ENCODE measurements at regions not wholly inside any gene's neighbourhood (a gene's known extent, or its start where the extent isn't known, plus 50 kb on each side); places are given as distances from the start of the nearest gene placed in this dataset.
"Not testable (repeated sequence)": the region's sequence is repeated elsewhere in the genome, so short reads cannot be mapped to it uniquely, and the experiment has no call there.

GRCh38 chr7:106713452-106713851 is 52.5 kb upstream of the CCDC71L start:
- DNase-seq: not testable (repeated sequence)

DNA sequence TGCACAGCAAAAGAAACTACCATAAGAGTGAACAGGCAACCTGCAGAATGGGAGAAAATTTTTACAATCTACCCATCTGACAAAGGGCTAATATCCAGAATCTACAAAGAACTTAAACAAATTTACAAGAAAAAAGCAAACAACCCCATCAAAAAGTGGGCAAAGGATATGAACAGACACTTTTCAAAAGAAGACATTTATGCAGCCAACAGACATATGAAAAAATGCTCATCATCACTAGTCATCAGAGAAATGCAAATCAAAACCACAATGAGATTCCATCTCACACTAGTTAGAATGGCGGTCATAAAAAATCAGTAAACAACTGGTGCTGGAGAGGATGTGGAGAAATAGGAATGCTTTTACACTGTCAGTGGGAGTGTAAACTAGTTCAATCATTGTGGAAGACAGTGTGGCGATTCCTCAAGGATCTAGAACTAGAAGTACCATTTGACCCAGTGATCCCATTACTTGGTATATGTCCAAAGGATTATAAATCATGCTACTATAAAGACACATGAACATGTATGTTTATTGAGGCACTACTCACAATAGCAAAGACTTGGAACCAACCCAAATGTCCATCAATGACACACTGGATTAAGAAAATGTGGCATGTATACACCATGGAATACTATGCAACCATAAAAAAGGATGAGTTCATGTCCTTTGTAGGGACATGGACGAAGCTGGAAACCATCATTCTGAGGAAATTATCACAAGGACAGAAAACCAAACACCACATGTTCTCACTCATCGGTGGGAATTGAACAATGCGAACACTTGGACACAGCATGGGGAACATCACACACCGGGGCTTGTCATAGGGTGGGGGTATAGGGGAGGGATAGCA is 53.9 kb upstream of the CCDC71L start:
- not testable (repeated sequence) for DNase-seq

- no peak for DNase-seq
These were observed 54.8 kb upstream of the CCDC71L start for GRCh38 chr7:106715730-106716129.

DNA sequence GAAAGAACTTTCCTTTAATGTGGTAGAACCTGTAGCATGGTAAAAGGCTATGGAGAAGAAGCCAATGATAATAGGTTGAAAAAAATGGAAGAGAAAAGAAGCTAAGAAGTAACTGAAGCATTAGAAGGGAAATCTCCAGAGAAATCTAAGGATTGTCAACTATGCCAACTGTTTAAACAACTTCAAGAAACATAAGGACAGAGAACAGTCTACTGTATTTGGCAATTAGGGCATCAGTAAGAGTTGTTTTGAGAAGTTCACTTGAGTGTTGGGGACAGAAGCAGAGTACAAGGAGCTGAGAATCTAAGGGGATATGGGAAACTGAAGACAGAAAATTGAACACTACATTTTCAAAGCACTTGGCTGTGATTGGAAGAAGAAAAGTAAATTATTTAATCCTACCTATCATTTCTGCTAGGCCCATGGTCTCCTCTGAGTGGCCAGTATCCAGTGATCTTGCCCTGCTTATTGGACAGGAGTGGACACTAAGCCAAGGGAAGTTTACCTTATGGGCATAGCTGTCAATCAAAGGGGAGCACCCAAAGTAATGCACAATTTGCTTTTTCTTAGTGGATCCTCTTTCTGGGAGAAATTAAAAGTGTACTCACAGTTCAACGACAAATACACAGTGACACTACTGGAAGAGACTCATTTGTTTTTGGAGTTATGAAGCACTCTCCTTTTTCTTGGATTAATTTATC is 56.4 kb upstream of the CCDC71L start:
- DNase-seq: no peak

- DNase-seq: peak; percentile 85
These were observed 57.3 kb upstream of the CCDC71L start for GRCh38 chr7:106717955-106718871.

DNA sequence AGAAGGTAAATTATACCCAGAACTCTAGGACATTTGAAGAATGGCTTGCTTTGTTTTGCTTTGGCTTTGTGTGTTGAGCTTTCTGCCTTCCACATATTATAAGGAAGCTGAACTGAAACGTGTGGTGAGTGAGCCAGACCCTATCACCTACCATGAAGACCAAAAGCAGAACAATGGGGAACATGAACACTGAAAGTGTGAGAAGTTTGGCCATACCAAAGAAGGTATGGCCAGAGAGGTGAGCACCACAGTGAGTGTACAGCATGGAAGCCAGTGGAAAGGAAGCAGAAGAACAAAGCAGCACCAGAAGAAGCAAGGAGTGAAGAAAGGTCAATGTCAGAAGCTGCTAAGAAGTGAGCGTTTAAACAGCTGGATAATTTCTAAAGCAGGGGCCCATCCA is 59.7 kb upstream of the CCDC71L start:
- DNase-seq: no peak

DNA sequence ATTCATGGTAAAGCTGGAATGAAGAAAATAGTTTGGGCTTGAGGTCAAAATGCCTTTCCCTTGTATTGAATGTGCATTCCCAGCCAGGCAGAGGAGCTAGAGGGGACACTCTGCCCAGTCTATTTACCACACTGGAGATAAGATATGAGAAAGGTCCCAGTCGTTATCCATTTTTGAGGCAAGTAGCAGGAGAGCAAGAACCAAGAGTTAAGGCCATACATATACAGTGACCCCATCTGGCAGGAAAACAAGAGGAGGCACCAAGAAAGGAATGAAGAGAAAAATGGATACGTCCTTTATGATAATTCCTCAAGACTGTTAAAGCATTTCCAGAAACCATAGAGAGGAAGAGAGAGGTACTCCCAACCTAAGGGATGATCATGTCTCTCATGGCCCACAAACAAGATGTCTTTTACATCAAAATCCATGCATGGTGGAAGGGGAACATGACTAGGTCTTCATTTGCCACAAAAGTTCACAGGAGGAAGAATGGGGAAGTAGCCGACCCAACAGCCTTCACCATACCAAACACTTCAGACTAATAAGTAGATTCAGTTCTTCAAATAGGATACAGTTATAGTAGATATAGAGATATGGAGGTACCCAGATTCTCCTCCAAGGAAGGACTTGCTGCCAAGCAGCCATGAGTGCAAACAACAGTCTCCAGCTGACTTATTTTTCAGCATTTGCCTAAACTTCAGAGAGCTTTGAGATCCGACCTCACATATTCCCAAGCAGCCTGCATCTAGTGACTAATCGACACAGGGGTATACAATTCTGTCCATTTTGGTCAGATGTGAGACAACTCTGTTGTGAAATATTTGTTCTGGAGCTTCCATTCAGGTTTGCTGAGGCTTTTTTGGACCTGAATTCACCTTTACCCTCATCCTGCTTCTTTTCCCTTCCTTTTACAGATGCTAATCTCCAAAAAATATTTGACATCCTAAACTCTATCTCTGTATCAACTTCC is 61.1 kb upstream of the CCDC71L start:
- no peak for DNase-seq

GRCh38 chr7:106723398-106723797 is 62.4 kb upstream of the CCDC71L start:
- DNase-seq: peak; percentile 15

- DNase-seq: peak; percentile 40
These were observed 68.9 kb upstream of the CCDC71L start for GRCh38 chr7:106729720-106730385.

DNA sequence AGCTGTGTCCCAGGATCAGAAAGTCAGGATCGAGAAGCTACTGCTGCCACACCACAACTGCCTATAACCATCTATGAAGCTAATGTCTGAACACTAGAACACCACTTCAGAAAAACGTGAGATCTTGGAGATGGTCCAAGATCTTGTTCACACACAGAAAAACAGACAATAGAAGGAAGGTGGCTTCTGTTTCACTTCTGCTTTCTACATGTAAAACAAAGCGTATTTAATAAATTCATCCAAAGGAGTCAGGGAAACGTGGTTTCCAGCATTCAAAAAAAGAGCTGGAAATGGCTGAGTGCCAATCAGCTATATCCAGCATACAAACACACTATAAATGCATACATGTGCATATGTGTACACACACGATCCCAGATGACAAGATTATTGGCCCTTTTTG is 70.2 kb upstream of the CCDC71L start:
- no peak for DNase-seq

- no peak for DNase-seq
These were observed 70.9 kb upstream of the CCDC71L start for GRCh38 chr7:106731646-106732444.

DNA sequence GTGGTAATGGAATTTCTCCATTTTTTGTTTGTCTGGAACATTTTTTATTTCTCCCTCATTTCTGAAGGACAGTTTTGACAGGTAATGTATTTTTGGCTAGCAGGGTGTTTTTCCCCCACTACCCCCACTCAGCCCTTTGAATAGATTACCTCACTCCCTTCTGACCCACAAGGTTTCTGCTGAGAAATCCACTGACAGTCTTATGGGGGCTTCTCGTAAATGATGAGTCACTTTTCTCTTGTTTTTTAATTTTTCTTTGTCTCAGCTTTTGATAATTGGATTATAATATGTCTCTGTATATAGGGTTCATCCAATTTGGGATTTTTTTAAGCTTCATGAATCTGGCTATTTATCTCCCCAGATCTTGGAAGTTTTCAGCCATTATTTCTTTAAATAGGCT is 74.7 kb upstream of the CCDC71L start:
- DNase-seq: no peak

DNA sequence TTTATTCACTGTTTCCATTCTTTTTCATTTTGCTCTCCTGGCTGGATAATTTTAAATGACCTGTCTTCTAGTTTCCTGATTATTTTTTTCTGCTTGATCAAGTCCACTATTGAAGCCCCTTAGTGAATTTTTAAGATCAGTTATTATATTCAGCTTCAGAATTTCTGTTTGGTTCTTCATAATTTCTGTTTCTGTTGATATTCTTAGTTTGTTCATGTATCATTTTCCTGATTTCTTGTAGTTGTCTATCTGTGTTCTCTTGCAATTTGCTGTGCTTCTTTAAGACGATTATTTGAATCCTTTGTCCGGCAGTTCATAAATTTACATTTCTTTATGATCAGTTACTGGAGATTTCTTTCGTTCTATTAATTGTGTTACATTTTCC is 75.2 kb upstream of the CCDC71L start:
- no peak for DNase-seq

GRCh38 chr7:106736508-106737201 is 75.7 kb upstream of the CCDC71L start:
- DNase-seq: peak; percentile 50

GRCh38 chr7:106737202-106737562 is 76.2 kb upstream of the CCDC71L start:
- no peak for DNase-seq

- no peak for DNase-seq
These were observed 79.8 kb upstream of the CCDC71L start for GRCh38 chr7:106740806-106741205.

DNA sequence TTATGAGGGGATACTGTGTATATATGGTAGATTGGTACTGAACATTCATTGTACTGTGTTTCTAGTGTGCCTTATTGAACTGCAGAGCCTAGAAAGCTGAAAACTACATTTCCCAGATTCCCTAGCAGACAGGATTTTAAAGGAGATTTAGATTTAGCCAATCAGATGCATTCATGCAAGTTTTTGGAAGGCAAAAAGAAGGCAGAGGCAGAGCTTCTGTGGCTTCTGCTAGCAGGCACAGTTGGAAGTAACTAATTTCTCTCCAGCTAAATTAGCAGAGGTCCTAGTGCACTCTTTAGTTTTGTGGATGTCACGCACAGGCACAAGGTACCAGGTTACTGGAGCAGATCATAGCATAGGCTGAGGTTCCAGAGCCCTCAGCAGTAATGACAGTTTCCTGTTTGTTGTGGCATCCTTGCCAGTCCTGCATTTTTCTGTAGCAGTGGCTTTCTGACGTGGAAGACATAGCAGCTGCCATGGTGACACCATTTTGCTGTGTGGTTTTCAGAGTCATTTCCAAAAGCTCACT is 83.7 kb upstream of the CCDC71L start:
- DNase-seq: no peak

DNA sequence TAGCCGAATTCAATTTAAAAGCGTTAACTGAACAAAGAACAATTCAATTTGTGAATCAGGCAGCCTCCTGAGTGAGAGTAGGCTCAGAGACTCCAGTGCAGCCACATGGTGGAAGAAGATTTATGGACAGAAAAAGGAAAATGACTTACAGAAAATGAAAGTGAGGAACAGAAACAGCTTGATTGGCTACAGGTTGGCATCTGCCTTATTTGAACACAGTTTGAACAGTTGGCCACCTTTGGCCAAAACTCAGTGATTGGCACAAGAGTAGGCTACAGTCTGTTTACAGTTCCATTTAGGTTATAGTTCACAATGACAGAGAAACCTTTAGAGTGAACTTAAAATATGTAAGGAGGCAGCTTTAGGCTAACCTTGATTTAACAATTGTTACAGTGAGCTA is 86.3 kb upstream of the CCDC71L start:
- not testable (repeated sequence) for DNase-seq

GRCh38 chr7:106747804-106748203 is 86.8 kb upstream of the CCDC71L start:
- no peak for DNase-seq

DNA sequence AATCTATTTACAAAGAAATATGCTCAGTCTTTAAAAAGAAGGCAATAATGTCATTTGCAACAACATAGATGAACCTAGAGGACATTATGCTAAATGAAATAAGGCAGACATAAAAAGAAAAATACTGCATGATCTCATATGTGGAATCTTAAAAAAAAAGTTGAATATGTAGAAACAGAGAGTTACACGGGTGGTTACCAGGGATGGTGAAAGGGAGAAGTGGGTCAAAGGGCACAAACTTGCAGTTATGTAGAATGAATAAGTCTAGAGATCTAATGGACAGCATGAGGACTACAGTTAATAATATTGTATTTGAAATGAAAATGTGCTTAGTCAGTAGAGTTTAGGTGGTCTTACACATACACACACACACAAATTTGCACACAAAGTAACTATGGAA is 88.2 kb upstream of the CCDC71L start:
- no peak for DNase-seq

Measured in stimulated activated CD4-positive, alpha-beta T cell treated with anti-CD3 and anti-CD28 coated beads, Interleukin-1b, Interleukin-23, amount 100 ng/mL, for 48 hours (primary cell).